ENCODE measurements at regions not wholly inside any gene's neighbourhood (a gene's known extent, or its start where the extent isn't known, plus 50 kb on each side); places are given as distances from the start of the nearest gene placed in this dataset.
A peak's percentile ranks its signal among the peaks of the same experiment; 100 is the strongest.

DNA sequence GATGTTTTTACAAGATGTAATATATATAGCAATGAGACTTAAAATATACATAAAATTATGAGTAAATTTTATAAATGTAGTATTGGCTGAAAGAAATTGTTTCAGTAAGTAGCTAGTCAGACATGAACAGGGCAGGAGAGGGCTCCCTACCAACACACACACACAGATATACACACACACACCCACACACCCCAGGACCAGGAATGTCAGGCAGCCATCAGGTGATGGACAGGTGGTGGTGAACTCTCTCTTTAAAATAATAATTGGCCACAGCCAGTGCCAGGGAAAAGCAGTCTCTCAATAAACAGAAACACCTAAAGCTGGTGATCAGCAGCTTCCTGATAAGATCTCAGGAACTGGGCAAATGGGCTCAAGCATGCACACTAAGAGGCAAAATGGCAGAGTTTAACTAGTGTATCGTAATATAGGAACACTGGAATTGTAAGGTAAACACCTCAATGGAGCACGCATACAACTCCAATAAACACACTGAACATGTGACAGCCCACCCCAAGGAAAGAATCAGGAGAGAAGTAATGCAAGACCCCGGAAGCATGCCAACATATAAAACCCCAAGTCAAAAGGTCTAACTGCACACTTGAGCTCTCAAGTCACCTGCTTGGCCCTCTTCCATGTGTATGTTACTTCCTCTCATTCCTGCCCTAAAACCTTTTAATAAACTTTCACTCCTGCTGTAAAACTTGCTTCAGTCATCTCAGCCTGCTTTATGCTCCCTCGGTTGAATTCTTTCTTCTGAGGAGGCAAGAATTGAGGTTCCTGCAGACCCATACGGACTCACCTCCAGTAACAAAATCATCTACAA lies 1034.1 kb upstream of the SEMA6D start:
- H3K27me3 ChIP-seq (ENCODE audit: control insufficient read depth in 2 of 2, insufficient read depth in 2 of 2, low read length in 2 of 2) = no peaks in the 10 kb centered on the region
- peak overlapping the region; percentile 8 to 24 for H3K4me3 ChIP-seq (ENCODE audit: low read length in 2 of 2)
- H3K9me3 ChIP-seq (ENCODE audit: control insufficient read depth in 2 of 2, low read length in 2 of 2) = no peaks in the 10 kb centered on the region
- H3K4me1 ChIP-seq (ENCODE audit: control insufficient read depth in 2 of 2, insufficient read depth in 2 of 2, low read length in 2 of 2) = peaks cover 2% of the 10 kb centered on the region in 2 donors
- no peaks in the 10 kb centered on the region for H3K36me3 ChIP-seq (ENCODE audit: control insufficient read depth in 2 of 2, insufficient read depth in 2 of 2, low read length in 2 of 2)
- H3K27ac ChIP-seq (ENCODE audit: low read depth in 2 of 2, low read length in 2 of 2) = peak overlapping the region; percentile 8 to 64
- no peak overlapping the region for H3K9ac ChIP-seq (ENCODE audit: low read depth in 1 of 2, low read length in 2 of 2)

DNA sequence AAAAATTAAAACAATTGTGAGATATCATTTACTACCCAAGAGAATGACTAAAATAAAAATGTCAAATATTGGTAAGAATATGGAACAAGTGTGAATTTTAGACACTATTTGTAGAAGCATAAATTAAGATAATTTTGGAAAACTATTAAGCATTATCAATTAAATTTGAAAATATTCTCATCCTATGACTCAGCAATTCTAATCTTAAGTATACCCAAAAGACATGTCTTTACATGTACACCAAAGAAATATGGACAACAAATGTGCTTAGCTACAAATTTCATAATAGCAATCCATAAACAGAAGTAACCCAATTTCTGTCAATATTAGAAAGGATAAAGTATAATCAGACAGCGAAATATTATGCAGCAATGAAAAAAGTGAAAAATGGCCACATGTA lies 1032.2 kb upstream of the SEMA6D start:
- H3K27ac ChIP-seq (ENCODE audit: low read depth in 2 of 2, low read length in 2 of 2) = no peak overlapping the region
- peaks cover 2% of the 10 kb centered on the region in 2 donors for H3K4me1 ChIP-seq (ENCODE audit: control insufficient read depth in 2 of 2, insufficient read depth in 2 of 2, low read length in 2 of 2)
- no peak overlapping the region for H3K4me3 ChIP-seq (ENCODE audit: low read length in 2 of 2)
- no peak overlapping the region for H3K9ac ChIP-seq (ENCODE audit: low read depth in 1 of 2, low read length in 2 of 2)
- H3K36me3 ChIP-seq (ENCODE audit: control insufficient read depth in 2 of 2, insufficient read depth in 2 of 2, low read length in 2 of 2) = no peaks in the 10 kb centered on the region
- no peaks in the 10 kb centered on the region for H3K9me3 ChIP-seq (ENCODE audit: control insufficient read depth in 2 of 2, low read length in 2 of 2)
- no peaks in the 10 kb centered on the region for H3K27me3 ChIP-seq (ENCODE audit: control insufficient read depth in 2 of 2, insufficient read depth in 2 of 2, low read length in 2 of 2)

DNA sequence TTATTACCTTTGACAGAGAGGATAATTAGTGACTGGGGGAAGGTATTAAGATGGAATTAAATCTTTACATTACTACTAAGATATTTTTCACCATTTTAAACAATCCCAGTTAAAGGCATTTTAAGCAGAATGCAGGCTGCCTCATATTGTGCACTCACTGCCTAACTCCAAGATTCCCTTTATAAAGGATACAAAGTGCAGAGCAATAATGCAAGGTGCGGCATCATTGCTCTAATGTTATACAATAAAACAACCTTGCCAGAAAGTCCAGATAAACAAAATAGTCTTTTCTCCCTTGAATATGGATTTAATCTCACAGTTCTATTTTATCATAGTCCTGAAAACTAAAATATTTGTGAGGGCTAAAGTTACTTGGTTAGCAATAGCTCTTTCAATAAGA lies 1031.6 kb upstream of the SEMA6D start:
- Histone ChIP-seq H3K27ac (ENCODE audit: low read depth in 2 of 2, low read length in 2 of 2) (no peak overlapping the region), H3K9me3 (ENCODE audit: control insufficient read depth in 2 of 2, low read length in 2 of 2) (no peaks in the 10 kb centered on the region), H3K36me3 (ENCODE audit: control insufficient read depth in 2 of 2, insufficient read depth in 2 of 2, low read length in 2 of 2) (no peaks in the 10 kb centered on the region), H3K4me1 (ENCODE audit: control insufficient read depth in 2 of 2, insufficient read depth in 2 of 2, low read length in 2 of 2) (peaks cover 2% of the 10 kb centered on the region in 2 donors), H3K27me3 (ENCODE audit: control insufficient read depth in 2 of 2, insufficient read depth in 2 of 2, low read length in 2 of 2) (no peaks in the 10 kb centered on the region), H3K4me3 (ENCODE audit: low read length in 2 of 2) (no peak overlapping the region), H3K9ac (ENCODE audit: low read depth in 1 of 2, low read length in 2 of 2) (no peak overlapping the region)

DNA sequence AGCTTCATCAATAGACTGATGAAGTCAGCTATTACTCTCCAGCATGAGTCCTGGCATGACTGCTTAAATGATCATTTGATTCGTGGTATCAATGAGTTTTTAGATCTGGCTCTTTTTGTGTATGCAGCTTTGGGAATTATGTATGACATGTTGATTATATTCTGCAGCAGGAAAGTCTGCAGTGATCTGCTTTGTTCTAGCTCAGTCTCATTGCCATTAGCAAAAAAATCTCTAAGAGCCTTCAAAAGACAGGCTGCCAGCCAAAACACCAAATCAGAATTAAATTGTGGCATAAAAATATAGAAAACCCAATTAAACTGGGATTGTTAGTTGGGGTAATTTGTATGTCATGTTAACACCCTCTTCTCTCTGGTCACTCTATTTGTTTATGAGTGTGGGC lies 1021.0 kb upstream of the SEMA6D start:
- no peak overlapping the region for H3K27ac ChIP-seq (ENCODE audit: low read depth in 2 of 2, low read length in 2 of 2)
- H3K4me3 ChIP-seq (ENCODE audit: low read length in 2 of 2) = no peak overlapping the region
- H3K36me3 ChIP-seq (ENCODE audit: control insufficient read depth in 2 of 2, insufficient read depth in 2 of 2, low read length in 2 of 2) = no peaks in the 10 kb centered on the region

DNA sequence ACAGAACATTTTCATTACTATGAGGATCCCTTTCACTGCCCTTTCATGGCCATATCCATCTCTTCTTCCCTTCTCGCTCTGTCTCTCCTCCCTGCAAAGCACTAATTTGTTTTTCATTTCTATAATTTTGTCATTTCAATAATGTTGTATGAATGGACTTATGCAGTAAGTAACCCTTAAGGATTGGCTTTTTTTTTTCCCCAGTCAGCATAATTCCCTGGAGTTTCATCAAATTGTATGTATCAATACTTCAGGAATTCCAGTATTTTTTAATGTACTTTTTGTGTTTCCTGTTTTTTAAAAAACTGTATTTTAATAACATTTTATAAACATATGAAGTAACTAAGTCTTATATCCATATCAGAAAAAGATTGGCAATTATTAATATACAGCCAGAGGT lies 1016.0 kb upstream of the SEMA6D start:
- no peaks in the 10 kb centered on the region for H3K27me3 ChIP-seq (ENCODE audit: control insufficient read depth in 2 of 2, insufficient read depth in 2 of 2, low read length in 2 of 2)
- H3K9me3 ChIP-seq (ENCODE audit: control insufficient read depth in 2 of 2, low read length in 2 of 2) = no peaks in the 10 kb centered on the region
- no peak overlapping the region for H3K27ac ChIP-seq (ENCODE audit: low read depth in 2 of 2, low read length in 2 of 2)
- H3K9ac ChIP-seq (ENCODE audit: low read depth in 1 of 2, low read length in 2 of 2) = no peak overlapping the region
- H3K4me1 ChIP-seq (ENCODE audit: control insufficient read depth in 2 of 2, insufficient read depth in 2 of 2, low read length in 2 of 2) = no peaks in the 10 kb centered on the region
- no peaks in the 10 kb centered on the region for H3K36me3 ChIP-seq (ENCODE audit: control insufficient read depth in 2 of 2, insufficient read depth in 2 of 2, low read length in 2 of 2)
- H3K4me3 ChIP-seq (ENCODE audit: low read length in 2 of 2) = no peak overlapping the region

More for the DNA sequence above, 1021.0 kb upstream of the SEMA6D start:
- Histone ChIP-seq H3K4me1 (ENCODE audit: control insufficient read depth in 2 of 2, insufficient read depth in 2 of 2, low read length in 2 of 2) (no peaks in the 10 kb centered on the region), H3K27me3 (ENCODE audit: control insufficient read depth in 2 of 2, insufficient read depth in 2 of 2, low read length in 2 of 2) (no peaks in the 10 kb centered on the region), H3K9ac (ENCODE audit: low read depth in 1 of 2, low read length in 2 of 2) (no peak overlapping the region), H3K9me3 (ENCODE audit: control insufficient read depth in 2 of 2, low read length in 2 of 2) (no peaks in the 10 kb centered on the region)

DNA sequence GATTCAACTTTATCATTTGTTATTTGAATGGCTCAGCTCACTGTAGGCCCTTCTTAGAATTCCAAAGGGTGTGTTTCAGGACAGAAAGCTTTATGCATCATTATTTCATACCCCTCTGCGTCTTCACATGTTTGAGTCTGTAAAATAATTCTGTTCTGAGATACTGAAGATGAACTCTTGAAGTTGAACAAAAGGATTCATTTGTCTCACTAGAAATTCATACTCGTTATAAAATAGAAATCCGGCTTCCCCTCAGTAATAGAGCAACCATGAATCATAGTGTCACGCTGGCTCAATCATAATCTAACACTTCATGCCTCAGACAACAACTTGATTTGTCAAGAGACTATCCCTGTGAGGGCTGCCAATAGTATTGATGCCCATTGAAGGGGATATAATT lies 1015.4 kb upstream of the SEMA6D start:
- no peaks in the 10 kb centered on the region for H3K9me3 ChIP-seq (ENCODE audit: control insufficient read depth in 2 of 2, low read length in 2 of 2)
- no peak overlapping the region for H3K27ac ChIP-seq (ENCODE audit: low read depth in 2 of 2, low read length in 2 of 2)
- H3K36me3 ChIP-seq (ENCODE audit: control insufficient read depth in 2 of 2, insufficient read depth in 2 of 2, low read length in 2 of 2) = no peaks in the 10 kb centered on the region
- H3K4me1 ChIP-seq (ENCODE audit: control insufficient read depth in 2 of 2, insufficient read depth in 2 of 2, low read length in 2 of 2) = no peaks in the 10 kb centered on the region
- H3K9ac ChIP-seq (ENCODE audit: low read depth in 1 of 2, low read length in 2 of 2) = no peak overlapping the region
- H3K27me3 ChIP-seq (ENCODE audit: control insufficient read depth in 2 of 2, insufficient read depth in 2 of 2, low read length in 2 of 2) = no peaks in the 10 kb centered on the region
- no peak overlapping the region for H3K4me3 ChIP-seq (ENCODE audit: low read length in 2 of 2)

DNA sequence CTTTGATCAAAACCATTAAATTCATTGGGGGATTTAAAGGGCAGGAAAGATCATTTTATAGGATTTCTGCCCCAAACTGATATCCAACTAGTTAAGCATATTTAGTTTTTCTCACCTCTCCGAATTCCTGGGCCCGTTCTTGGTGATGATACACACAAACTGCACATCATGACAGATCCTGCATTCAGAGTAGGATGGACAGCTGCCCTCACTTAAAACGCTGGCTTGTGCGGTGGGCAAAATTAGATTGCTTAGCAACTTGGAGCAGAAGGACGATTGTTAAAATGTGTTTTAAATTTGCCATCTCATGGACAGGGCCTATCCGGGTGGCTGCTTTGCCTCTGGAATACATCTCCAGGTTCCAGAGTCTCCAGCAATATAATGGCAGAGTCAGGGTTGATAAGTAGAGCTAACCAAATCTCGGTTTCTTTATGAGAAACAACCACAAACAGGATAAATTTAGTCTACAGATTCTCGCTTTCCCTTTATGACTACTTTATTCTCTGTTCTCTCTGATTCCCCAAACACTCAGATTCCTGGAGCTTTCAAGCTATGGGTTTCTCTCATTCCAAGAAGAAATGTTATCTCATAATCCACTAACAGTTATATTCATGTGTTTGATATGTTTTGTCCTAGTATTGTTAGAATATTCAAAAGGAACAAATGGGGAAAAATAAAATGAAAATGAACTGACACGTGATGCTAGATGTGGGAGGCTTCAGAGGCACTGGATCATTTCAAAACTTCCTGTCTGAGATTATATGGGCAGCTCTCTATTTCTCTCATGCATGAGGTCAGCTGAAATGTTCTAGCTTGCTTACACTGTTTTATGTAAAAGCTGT lies 1014.1 kb upstream of the SEMA6D start:
- Histone ChIP-seq H3K9me3 (ENCODE audit: control insufficient read depth in 2 of 2, low read length in 2 of 2) (no peaks in the 10 kb centered on the region), H3K9ac (ENCODE audit: low read depth in 1 of 2, low read length in 2 of 2) (no peak overlapping the region), H3K4me1 (ENCODE audit: control insufficient read depth in 2 of 2, insufficient read depth in 2 of 2, low read length in 2 of 2) (no peaks in the 10 kb centered on the region), H3K27me3 (ENCODE audit: control insufficient read depth in 2 of 2, insufficient read depth in 2 of 2, low read length in 2 of 2) (no peaks in the 10 kb centered on the region), H3K36me3 (ENCODE audit: control insufficient read depth in 2 of 2, insufficient read depth in 2 of 2, low read length in 2 of 2) (no peaks in the 10 kb centered on the region), H3K27ac (ENCODE audit: low read depth in 2 of 2, low read length in 2 of 2) (no peak overlapping the region), H3K4me3 (ENCODE audit: low read length in 2 of 2) (no peak overlapping the region)

DNA sequence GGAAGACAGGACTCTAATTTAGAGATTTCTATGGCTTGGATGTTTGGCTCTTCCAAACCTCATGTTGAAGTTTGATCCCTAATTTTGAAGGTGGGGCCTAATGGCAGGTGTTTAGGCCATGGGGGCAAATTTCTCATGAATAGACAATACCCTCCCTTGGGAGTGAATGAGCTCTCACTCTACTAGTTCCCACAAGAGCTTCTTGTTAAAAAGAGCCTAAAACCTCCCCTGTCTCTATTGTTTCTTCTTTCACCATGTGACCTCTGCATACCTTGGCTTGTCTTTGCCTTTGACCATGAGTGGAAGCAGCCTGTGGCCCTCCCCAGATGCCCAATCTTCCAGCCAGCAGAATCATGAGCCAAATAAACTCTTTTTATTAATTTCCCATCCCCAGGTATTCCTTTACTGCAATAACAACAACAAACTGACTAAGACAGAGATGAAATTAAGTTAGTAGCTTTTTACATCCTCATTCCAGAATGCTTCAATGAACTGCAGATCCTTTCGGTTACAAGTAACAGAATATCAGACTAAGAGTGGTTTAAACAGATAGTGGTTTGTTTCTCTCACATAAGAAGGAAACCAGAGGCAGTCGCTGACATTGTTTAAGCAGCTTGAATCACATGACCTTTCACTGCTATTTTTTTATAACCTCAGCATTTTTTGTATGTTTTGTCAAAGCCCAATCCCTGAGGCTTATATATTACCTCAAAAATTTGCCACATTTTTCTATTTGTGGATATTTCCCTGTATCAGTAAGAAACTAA lies 1013.3 kb upstream of the SEMA6D start:
- no peaks in the 10 kb centered on the region for H3K36me3 ChIP-seq (ENCODE audit: control insufficient read depth in 2 of 2, insufficient read depth in 2 of 2, low read length in 2 of 2)
- H3K27ac ChIP-seq (ENCODE audit: low read depth in 2 of 2, low read length in 2 of 2) = no peak overlapping the region
- H3K9ac ChIP-seq (ENCODE audit: low read depth in 1 of 2, low read length in 2 of 2) = no peak overlapping the region

DNA sequence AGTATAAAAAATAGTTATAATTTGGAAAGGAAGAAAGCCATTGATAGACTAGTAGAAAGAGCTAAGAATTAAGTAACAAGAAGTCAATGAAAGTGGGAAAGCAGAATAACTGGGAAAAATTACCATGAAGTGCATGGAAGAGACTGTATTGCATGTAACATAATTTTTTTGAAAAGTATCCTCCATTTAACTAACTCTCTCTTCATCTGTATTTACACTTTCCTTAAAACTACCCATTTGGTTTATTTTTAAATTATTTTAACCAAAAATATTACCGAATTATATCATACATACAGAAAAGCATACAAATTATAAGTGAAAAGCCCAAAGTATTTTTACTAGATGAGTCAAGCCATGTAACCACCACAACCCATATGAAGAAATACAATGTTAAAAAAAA lies 1009.9 kb upstream of the SEMA6D start:
- H3K36me3 ChIP-seq (ENCODE audit: control insufficient read depth in 2 of 2, insufficient read depth in 2 of 2, low read length in 2 of 2) = no peaks in the 10 kb centered on the region
- no peak overlapping the region for H3K9ac ChIP-seq (ENCODE audit: low read depth in 1 of 2, low read length in 2 of 2)
- H3K27me3 ChIP-seq (ENCODE audit: control insufficient read depth in 2 of 2, insufficient read depth in 2 of 2, low read length in 2 of 2) = no peaks in the 10 kb centered on the region
- no peaks in the 10 kb centered on the region for H3K9me3 ChIP-seq (ENCODE audit: control insufficient read depth in 2 of 2, low read length in 2 of 2)
- no peaks in the 10 kb centered on the region for H3K4me1 ChIP-seq (ENCODE audit: control insufficient read depth in 2 of 2, insufficient read depth in 2 of 2, low read length in 2 of 2)
- no peak overlapping the region for H3K27ac ChIP-seq (ENCODE audit: low read depth in 2 of 2, low read length in 2 of 2)
- H3K4me3 ChIP-seq (ENCODE audit: low read length in 2 of 2) = no peak overlapping the region

More for the DNA sequence above, 1013.3 kb upstream of the SEMA6D start:
- H3K4me1 ChIP-seq (ENCODE audit: control insufficient read depth in 2 of 2, insufficient read depth in 2 of 2, low read length in 2 of 2) = no peaks in the 10 kb centered on the region
- H3K9me3 ChIP-seq (ENCODE audit: control insufficient read depth in 2 of 2, low read length in 2 of 2) = no peaks in the 10 kb centered on the region
- no peak overlapping the region for H3K4me3 ChIP-seq (ENCODE audit: low read length in 2 of 2)
- H3K27me3 ChIP-seq (ENCODE audit: control insufficient read depth in 2 of 2, insufficient read depth in 2 of 2, low read length in 2 of 2) = no peaks in the 10 kb centered on the region

DNA sequence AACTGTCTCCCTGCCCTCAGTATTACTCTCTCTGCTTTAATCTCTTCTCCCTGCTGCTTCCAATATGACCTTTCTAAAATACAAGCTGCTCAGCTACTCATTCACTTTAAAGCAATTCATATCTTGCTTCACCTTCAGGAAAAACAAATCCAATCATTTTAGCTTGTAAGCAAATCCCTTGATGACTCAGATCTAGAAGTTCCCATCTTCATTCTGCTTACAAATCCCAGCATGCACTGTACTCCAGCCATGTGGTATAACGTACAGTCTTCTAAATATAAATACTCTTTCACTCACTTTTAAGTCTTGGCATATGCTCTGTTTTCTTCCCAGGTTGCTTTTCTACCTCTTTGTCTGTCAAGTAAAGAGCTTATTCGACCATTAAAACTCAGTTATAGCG lies 1009.1 kb upstream of the SEMA6D start:
- Histone ChIP-seq H3K4me3 (ENCODE audit: low read length in 2 of 2) (no peak overlapping the region), H3K36me3 (ENCODE audit: control insufficient read depth in 2 of 2, insufficient read depth in 2 of 2, low read length in 2 of 2) (no peaks in the 10 kb centered on the region), H3K27me3 (ENCODE audit: control insufficient read depth in 2 of 2, insufficient read depth in 2 of 2, low read length in 2 of 2) (no peaks in the 10 kb centered on the region), H3K27ac (ENCODE audit: low read depth in 2 of 2, low read length in 2 of 2) (no peak overlapping the region), H3K4me1 (ENCODE audit: control insufficient read depth in 2 of 2, insufficient read depth in 2 of 2, low read length in 2 of 2) (no peaks in the 10 kb centered on the region), H3K9ac (ENCODE audit: low read depth in 1 of 2, low read length in 2 of 2) (no peak overlapping the region), H3K9me3 (ENCODE audit: control insufficient read depth in 2 of 2, low read length in 2 of 2) (no peaks in the 10 kb centered on the region)
